GM12878 (cell line): ENCODE measurements at regions not wholly inside any gene's neighbourhood (a gene's known extent, or its start where the extent isn't known, plus 50 kb on each side); places are given as distances from the start of the nearest gene placed in this dataset.

Experiments
- ATAC-seq: fragments of 200-7000 bp; cut with Tn5 transposase; 3 replicates; pipeline ENCODE4 v1.9.1; 2020; ENCODE audit warnings: mild to moderate bottlenecking, moderate library complexity
- BruUV-seq: library from RNA; stranded (reverse); fragments of 400-500 nt; replicated peaks from 2 replicates; lab custom pipeline; 2021; lab: Mats Ljungman, UMichigan
- CTCF ChIA-PET: fragments of 300-600 bp; sonication (Branson Sonifier 250); formaldehyde crosslinking; extraction: SDS; loops from one replicate; lab custom pipeline; 2021; ENCODE audit warnings: inconsistent platforms; lab: Yijun Ruan, JAX
- POLR2A ChIA-PET: fragments of 350-600 bp; formaldehyde crosslinking; extraction: SDS; loops from one replicate; lab custom pipeline; 2021; ENCODE audit warnings: inconsistent platforms; lab: Charles Lee
- RAD21 ChIA-PET: fragments of 300-600 bp; sonication (Branson Sonifier 250); formaldehyde crosslinking; loops from one replicate; lab custom pipeline; 2023; ENCODE audit warnings: antibody characterized with exemption; ENCODE audit not compliant: unreplicated experiment; lab: Charles Lee
- SMC1A ChIA-PET: fragments of 300-600 bp; sonication (Branson Sonifier 250); formaldehyde crosslinking; loops from one replicate; lab custom pipeline; 2023; ENCODE audit not compliant: unreplicated experiment, uncharacterized antibody; lab: Charles Lee
- DNase-seq: peaks from one replicate; pipeline ENCODE4 v3.0.0-alpha.2; 2011; ENCODE audit warnings: low read depth, low spot score
- FAIRE-seq: peaks from 3 replicates; lab custom pipeline; 2011; peaks lifted over from hg19 to GRCh38; lab: Jason Lieb, UNC
- H2AFZ ChIP-seq: 2 replicates; pipeline ENCODE4 v1.6.0; 2011; ENCODE audit warnings: low read depth, low read length, control low read depth; ENCODE audit not compliant: control insufficient read depth
- H3K27ac ChIP-seq: 2 replicates; pipeline ENCODE4 v1.5.1; 2011; ENCODE audit warnings: control low read depth; ENCODE audit not compliant: control insufficient read depth, insufficient read depth
- H3K27me3 ChIP-seq, 2 experiments: replicated peaks in 1 of 2; 2 replicates each; pipeline versions ENCODE4 v1.6.0 to v1.6.1; 2011; ENCODE audit warnings: low read length in 1 of 2; ENCODE audit not compliant: control insufficient read depth in 2 of 2, insufficient read depth in 2 of 2
- H3K36me3 ChIP-seq, 2 experiments: 2 replicates each; pipeline ENCODE4 v1.5.1; 2011; ENCODE audit warnings: low read length in 1 of 2; ENCODE audit not compliant: control insufficient read depth in 2 of 2, insufficient read depth in 2 of 2
- H3K4me1 ChIP-seq: 2 replicates; pipeline ENCODE4 v1.6.1; 2011; ENCODE audit warnings: mild to moderate bottlenecking, low read length, moderate library complexity, mixed read lengths; ENCODE audit not compliant: control insufficient read depth, insufficient read depth
- H3K4me2 ChIP-seq: 2 replicates; pipeline ENCODE4 v1.6.0; 2011; ENCODE audit warnings: control low read depth; ENCODE audit not compliant: control insufficient read depth, insufficient read depth
- H3K4me3 ChIP-seq: fragments of 200-600 bp; sonication (generic); 2 replicates; pipeline ENCODE4 v1.5.1; 2016
- H3K79me2 ChIP-seq: 2 replicates; pipeline ENCODE4 v1.6.0; 2011; ENCODE audit warnings: low read length; ENCODE audit not compliant: control insufficient read depth, insufficient read depth
- H3K9ac ChIP-seq: 2 replicates; pipeline ENCODE4 v1.8.0; 2011; ENCODE audit warnings: low read length, control low read depth, mixed read lengths; ENCODE audit not compliant: control insufficient read depth, insufficient read depth
- H3K9me3 ChIP-seq: replicated peaks from 3 replicates; pipeline ENCODE4 v1.5.1; 2011; ENCODE audit warnings: mild to moderate bottlenecking, low read length; ENCODE audit not compliant: control insufficient read depth, insufficient read depth
- H4K20me1 ChIP-seq: 2 replicates; pipeline ENCODE4 v1.6.0; 2011; ENCODE audit not compliant: control insufficient read depth, insufficient read depth
- GABPA ChIP-seq: IDR thresholded peaks from 2 replicates; pipeline ENCODE4 v1.6.1; 2014; ENCODE audit warnings: antibody characterized with exemption, low read depth, mild to moderate bottlenecking, inconsistent platforms
- NR2C1 ChIP-seq: fragments of 450-650 bp; IDR thresholded peaks from 2 replicates; pipeline ENCODE4 v1.6.1; 2017; ENCODE audit warnings: antibody characterized with exemption, mild to moderate bottlenecking, moderate library complexity
- SMC3 ChIP-seq: IDR thresholded peaks from 2 replicates; pipeline ENCODE4 v1.6.1; 2011; ENCODE audit warnings: low read length, improper control_type of control experiment, borderline replicate concordance
- STAT3 ChIP-seq: IDR thresholded peaks from 2 replicates; pipeline ENCODE4 v1.6.1; 2011; ENCODE audit warnings: low read depth, low read length, improper control_type of control experiment
- ZBED1 ChIP-seq: IDR thresholded peaks from 2 replicates; pipeline ENCODE4 v1.6.1; 2016; ENCODE audit warnings: borderline replicate concordance
- ZNF384 ChIP-seq: IDR thresholded peaks from 2 replicates; pipeline ENCODE4 v1.6.1; 2012; ENCODE audit warnings: low read depth, mild to moderate bottlenecking, low read length, improper control_type of control experiment, borderline replicate concordance
- WGBS: methylation state at CpG from one replicate; pipeline ENCODE4 v1.1.6; 2016; ENCODE audit warnings: low lambda C conversion rate; ENCODE audit not compliant: insufficient replicate concordance, insufficient coverage; ENCODE audit errors: missing lambda C conversion rate; 5-methylcytosine and 5-hydroxymethylcytosine counted together
- in situ Hi-C: fragments of 300-500 bp; cut with MboI; formaldehyde crosslinking; loops from 9 replicates; pipeline ENCODE4 v1.14.3; 2018; ENCODE audit warnings: mixed read lengths
- intact Hi-C: fragments of 100-400 bp; cut with micrococcal nuclease; formaldehyde crosslinking; loops from one replicate; pipeline ENCODE4 v1.14.2; 2022; ENCODE audit not compliant: unreplicated experiment
- TF ChIP-seq, protein P1 (sequence below): fragments of 450-650 bp; conservative IDR thresholded peaks from 2 replicates; pipeline ENCODE4 v1.6.1; 2017; ENCODE audit warnings: mild to moderate bottlenecking, moderate library complexity
- TF ChIP-seq, protein P2 (sequence below): IDR thresholded peaks from 2 replicates; pipeline ENCODE4 v1.6.1; 2012; ENCODE audit warnings: low read depth, low read length, improper control_type of control experiment

DNA sequence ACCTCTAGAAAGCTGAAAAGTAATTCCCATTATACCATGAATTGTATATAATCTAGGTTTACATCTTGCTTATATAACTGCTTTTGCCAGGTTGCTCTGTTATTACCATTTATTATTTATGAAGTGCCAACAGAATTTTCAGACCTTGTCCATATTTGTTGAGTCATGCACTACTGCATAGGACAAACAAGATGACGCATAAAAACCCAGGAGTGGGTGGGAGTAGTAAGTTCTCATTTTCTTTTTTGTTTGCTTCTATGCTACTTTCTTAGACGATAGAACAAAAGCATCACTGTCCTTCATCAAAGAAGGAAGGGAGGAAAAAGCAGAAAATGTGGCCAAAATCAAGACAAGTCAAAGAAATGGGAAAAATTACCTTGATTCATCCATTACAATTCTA, 119.0 kb upstream of the RASSF8 start (continued):
- TF ChIP-seq, protein P1, sequence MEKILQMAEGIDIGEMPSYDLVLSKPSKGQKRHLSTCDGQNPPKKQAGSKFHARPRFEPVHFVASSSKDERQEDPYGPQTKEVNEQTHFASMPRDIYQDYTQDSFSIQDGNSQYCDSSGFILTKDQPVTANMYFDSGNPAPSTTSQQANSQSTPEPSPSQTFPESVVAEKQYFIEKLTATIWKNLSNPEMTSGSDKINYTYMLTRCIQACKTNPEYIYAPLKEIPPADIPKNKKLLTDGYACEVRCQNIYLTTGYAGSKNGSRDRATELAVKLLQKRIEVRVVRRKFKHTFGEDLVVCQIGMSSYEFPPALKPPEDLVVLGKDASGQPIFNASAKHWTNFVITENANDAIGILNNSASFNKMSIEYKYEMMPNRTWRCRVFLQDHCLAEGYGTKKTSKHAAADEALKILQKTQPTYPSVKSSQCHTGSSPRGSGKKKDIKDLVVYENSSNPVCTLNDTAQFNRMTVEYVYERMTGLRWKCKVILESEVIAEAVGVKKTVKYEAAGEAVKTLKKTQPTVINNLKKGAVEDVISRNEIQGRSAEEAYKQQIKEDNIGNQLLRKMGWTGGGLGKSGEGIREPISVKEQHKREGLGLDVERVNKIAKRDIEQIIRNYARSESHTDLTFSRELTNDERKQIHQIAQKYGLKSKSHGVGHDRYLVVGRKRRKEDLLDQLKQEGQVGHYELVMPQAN = no peak
- no peak for TF ChIP-seq NR2C1
- TF ChIP-seq ZBED1 = no peak
- TF ChIP-seq, protein P2, sequence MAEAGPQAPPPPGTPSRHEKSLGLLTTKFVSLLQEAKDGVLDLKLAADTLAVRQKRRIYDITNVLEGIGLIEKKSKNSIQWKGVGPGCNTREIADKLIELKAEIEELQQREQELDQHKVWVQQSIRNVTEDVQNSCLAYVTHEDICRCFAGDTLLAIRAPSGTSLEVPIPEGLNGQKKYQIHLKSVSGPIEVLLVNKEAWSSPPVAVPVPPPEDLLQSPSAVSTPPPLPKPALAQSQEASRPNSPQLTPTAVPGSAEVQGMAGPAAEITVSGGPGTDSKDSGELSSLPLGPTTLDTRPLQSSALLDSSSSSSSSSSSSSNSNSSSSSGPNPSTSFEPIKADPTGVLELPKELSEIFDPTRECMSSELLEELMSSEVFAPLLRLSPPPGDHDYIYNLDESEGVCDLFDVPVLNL = no peak
- no peak for TF ChIP-seq GABPA
- TF ChIP-seq STAT3 = no peak
- TF ChIP-seq ZNF384 = no peak

DNA sequence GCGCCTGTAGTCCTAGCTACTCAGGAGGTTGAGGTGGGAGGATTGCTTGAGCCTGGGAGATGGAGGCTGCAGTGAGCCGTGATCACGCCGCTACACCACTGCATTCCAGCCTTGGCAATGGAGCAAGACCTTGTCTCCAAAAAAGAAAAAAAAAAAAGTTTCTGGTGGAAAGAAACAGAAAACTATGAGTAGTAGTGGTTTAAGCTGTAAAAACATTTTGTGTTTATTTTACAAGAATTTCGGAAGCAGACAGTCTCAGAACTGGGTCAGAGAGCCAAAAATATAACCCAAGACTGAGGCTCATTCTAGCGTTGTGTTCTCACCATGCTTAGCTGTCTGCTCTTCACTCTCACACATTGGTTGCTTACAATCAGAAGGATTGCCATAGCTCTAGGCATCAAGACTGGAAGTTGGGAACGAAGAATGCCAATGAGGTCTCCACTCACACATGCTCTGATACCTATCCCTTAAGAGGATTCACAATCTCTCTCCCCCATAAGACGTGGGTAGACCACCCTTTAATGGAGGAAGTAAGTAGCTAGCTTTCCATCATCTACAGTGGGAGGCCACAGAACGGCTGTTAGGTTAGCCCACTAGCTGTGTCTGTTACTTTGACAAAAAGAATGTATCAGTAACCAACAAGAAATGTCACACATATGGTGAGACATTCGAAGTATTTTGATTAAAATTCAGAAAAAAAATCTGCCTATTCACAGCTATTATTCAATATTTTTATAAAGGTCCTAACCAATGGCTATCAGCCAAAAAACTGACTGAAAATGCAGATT, 117.6 kb upstream of the RASSF8 start:
- ChIA-PET CTCF (interaction anchor here (1.1 kb wide), 1 partner anchor 16 kb away, joined by 3 read pairs; no protein-coding TSS in a partner anchor), RAD21 (no interaction called here)
- no peak for FAIRE-seq

More for the DNA sequence above, 117.6 kb upstream of the RASSF8 start:
- POLR2A ChIA-PET = no interaction called here
- no peak overlapping the region for H3K4me3 ChIP-seq
- SMC1A ChIA-PET = interaction anchor here (1.0 to 1.4 kb wide), 2 partner anchors 15 to 42 kb away, joined by 3 read pairs; no protein-coding TSS in a partner anchor
- no peaks in the 10 kb centered on the region for H3K9me3 ChIP-seq
- H2AFZ ChIP-seq = no peak overlapping the region
- no peaks in the 10 kb centered on the region for H3K27me3 ChIP-seq
- H3K9ac ChIP-seq = no peak overlapping the region
- no peak overlapping the region for H3K27ac ChIP-seq
- 37% methylated on average over 10 of the region's 10 CpGs for whole genome bisulfite sequencing
- no peak for ATAC-seq
- in situ Hi-C loops (no loop called here), intact Hi-C loops (no loop called here)
- no peak for TF ChIP-seq SMC3
- no peak overlapping the region for H3K4me2 ChIP-seq
- no peaks in the 10 kb centered on the region for H4K20me1 ChIP-seq
- no TSS peak for BruUV-seq
- no peaks in the 10 kb centered on the region for H3K79me2 ChIP-seq
- no peaks in the 10 kb centered on the region for H3K36me3 ChIP-seq
- H3K4me1 ChIP-seq = no peaks in the 10 kb centered on the region
- DNase-seq = no peak
